Fibroblast of the aortic adventitia (primary cell): ENCODE measurements at regions not wholly inside any gene's neighbourhood (a gene's known extent, or its start where the extent isn't known, plus 50 kb on each side); places are given as distances from the start of the nearest gene placed in this dataset.
"Not testable (repeated sequence)": the region's sequence is repeated elsewhere in the genome, so short reads cannot be mapped to it uniquely, and the experiment has no call there.

Experiments
- DNase-seq: peaks from one replicate; pipeline ENCODE4 v3.0.0-alpha.2; 2010; ENCODE audit warnings: low read depth
- H3K4me3 ChIP-seq: 2 replicates; pipeline ENCODE4 v1.5.1; 2011; ENCODE audit warnings: low read depth, mild to moderate bottlenecking, control low read depth, low read length, moderate library complexity
- TF ChIP-seq, protein P1 (sequence below): IDR thresholded peaks from 2 replicates; pipeline ENCODE4 v1.5.1; 2011; ENCODE audit warnings: mild to moderate bottlenecking, low read length, control low read depth, inconsistent platforms; ENCODE audit not compliant: insufficient read depth

DNA sequence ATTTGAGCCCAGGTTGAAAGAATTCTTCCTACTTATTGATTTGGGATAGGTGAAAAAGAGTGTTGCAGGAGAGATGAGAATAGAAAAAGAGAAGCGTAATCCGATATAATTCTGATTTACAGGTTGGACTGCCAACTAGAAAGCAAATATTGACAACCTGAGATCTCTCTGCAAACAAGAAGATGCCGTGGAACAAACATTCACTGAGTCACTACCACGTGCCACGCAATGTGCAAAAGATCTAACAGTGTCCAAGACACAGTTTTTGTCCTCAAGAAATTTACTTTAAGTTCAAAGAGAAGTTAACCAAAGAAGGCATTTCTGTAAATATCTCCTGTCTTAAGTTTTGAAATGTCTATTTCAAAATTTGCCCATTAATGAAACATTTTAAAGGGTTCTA, 578.0 kb upstream of the ARID1B start:
- no peak overlapping the region for H3K4me3 ChIP-seq
- no peak for DNase-seq
- TF ChIP-seq, protein P1, sequence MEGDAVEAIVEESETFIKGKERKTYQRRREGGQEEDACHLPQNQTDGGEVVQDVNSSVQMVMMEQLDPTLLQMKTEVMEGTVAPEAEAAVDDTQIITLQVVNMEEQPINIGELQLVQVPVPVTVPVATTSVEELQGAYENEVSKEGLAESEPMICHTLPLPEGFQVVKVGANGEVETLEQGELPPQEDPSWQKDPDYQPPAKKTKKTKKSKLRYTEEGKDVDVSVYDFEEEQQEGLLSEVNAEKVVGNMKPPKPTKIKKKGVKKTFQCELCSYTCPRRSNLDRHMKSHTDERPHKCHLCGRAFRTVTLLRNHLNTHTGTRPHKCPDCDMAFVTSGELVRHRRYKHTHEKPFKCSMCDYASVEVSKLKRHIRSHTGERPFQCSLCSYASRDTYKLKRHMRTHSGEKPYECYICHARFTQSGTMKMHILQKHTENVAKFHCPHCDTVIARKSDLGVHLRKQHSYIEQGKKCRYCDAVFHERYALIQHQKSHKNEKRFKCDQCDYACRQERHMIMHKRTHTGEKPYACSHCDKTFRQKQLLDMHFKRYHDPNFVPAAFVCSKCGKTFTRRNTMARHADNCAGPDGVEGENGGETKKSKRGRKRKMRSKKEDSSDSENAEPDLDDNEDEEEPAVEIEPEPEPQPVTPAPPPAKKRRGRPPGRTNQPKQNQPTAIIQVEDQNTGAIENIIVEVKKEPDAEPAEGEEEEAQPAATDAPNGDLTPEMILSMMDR: no peak

DNA sequence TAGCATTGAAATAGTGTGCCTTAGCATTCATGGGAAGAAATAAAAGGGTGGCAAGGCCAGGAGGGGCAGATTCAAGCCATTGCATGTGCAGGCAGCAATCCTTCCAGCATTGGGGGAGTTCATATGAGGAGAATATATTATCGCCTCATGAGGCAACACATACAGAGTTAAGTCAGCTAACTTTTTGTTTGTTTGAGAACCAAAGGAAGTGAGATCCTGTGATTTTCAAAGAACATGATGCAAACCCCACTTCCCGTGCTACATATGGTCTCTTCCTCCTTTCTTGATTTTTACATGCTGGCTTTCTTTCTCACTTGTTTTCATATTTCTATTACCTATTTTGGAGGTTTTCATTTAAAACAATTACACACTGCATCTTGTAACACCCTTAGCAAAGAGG, 579.7 kb upstream of the ARID1B start:
- H3K4me3 ChIP-seq: no peak overlapping the region
- no peak for DNase-seq
- TF ChIP-seq, protein P1: no peak

DNA sequence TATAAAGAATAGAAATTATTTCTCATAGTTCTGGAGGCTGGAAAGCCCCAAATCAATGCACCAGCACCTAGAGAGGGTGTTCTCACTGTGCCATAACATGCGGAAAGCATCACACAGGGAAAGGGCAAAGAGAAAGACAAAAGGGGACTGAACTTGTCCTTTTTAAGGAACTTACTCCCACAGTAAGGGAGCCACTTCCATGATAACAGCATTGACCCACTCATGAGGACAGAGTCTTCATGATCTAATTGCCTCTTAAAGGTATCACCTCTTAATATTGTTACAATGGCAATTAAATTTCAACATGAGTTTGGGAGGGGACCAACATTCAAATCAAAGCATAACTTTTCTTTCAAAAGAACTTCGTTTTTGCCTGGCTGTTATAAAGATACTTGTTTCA, 582.2 kb upstream of the ARID1B start:
- H3K4me3 ChIP-seq: no peak overlapping the region
- DNase-seq: no peak
- TF ChIP-seq, protein P1: no peak

DNA sequence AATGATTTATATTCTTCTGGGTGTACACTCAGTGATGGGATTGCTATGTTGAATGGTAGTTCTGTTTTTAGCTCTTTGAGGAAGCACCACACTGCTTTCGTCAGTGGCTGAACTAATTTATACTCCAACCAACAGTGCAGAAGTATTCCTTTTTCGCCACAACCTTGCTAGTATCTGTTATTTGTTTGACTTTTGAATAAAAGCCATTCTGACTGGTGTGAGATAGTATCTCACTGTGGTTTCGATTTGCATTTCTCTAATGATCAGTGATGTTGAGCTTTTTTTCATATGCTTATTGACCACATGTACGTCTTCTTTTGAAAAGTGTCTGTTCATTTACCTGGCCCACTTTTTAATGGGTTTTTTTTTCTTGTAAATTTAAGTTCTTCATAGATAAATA, 583.8 kb upstream of the ARID1B start:
- TF ChIP-seq, protein P1: no peak
- DNase-seq: no peak
- no peak overlapping the region for H3K4me3 ChIP-seq

DNA sequence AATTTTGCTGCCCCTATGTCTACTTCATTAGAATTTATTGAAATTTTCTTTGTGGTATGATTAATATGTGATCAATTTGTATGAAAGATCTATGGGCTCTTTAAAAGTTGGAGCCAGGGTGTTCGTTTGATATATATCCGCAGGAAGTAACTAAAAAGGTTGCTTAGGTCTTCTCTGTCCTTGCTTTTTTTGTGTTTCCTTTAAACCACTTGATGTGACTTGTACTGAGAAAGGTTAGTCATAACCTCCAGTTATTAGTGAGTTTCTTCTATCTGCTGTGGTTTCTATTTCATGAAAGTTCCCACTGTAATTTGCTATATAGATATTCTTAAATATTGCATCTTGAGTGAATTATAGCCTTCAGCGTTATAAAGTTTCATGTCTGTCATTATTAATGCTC, 585.3 kb upstream of the ARID1B start:
- TF ChIP-seq, protein P1: no peak
- H3K4me3 ChIP-seq: no peak overlapping the region
- DNase-seq: no peak

DNA sequence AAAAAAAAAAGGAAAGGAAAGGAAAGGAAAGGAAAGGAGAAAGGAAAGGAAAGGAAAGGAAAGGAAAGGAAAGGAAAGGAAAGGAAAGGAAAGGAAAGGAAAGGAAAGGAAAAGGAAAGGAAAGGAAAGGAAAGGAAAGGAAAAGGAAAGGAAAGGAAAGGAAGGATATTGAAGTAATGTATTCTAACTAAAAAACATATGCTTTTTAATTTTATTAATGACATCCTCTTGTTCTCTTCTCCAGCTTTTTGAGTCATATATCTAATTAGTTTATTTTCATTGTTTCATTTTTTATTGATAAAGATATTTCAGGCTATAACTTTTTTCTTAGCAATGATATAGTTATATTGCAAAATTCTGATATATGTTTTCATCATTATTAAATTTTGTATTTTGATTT, 585.8 kb upstream of the ARID1B start:
- DNase-seq: not testable (repeated sequence)

DNA sequence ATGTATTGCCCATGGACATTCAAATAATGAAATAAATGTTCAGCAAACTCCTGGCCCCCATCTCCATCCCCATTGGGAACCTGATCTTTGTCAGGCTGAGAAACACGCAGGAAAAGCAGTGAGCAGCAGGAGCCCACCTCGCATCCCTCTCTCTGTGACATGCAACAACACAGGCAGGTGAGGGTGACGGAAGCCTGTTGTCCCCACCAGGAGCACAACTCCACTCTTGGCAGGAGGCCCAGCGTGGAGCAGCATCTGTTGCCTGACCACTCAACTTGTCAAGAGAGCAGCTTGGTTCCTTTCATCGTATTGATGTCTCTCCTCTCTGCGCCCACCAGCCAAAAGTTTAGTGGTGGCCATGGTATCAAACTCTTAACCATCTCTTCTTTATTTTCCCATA, 586.9 kb upstream of the ARID1B start:
- no peak for DNase-seq
- no peak overlapping the region for H3K4me3 ChIP-seq
- TF ChIP-seq, protein P1: no peak

More for the DNA sequence above, 585.8 kb upstream of the ARID1B start:
- H3K4me3 ChIP-seq: not testable (repeated sequence)
